Ishikawa (cell line): ENCODE measurements at regions not wholly inside any gene's neighbourhood (a gene's known extent, or its start where the extent isn't known, plus 50 kb on each side); places are given as distances from the start of the nearest gene placed in this dataset.

ENCODE experiments used
- CEBPB ChIP-seq: IDR thresholded peaks from 2 replicates; pipeline ENCODE4 v1.6.1; 2012
- CREB1 ChIP-seq: IDR thresholded peaks from 2 replicates; pipeline ENCODE4 v1.6.1; 2012; ENCODE audit warnings: low read depth
- EGR1 ChIP-seq: IDR thresholded peaks from 2 replicates; pipeline ENCODE4 v1.6.1; 2012
- EP300 ChIP-seq: IDR thresholded peaks from 2 replicates; pipeline ENCODE4 v1.6.1; 2012; ENCODE audit warnings: borderline replicate concordance
- FOXM1 ChIP-seq: IDR thresholded peaks from 2 replicates; pipeline ENCODE4 v1.6.1; 2012; ENCODE audit warnings: low read depth, borderline replicate concordance
- NFIC ChIP-seq: IDR thresholded peaks from 2 replicates; pipeline ENCODE4 v1.6.1; 2012
- RAD21 ChIP-seq: IDR thresholded peaks from 2 replicates; pipeline ENCODE4 v1.6.1; 2012; ENCODE audit warnings: low read depth
- TAF1 ChIP-seq: IDR thresholded peaks from 2 replicates; pipeline ENCODE4 v1.6.1; 2012; ENCODE audit warnings: low read depth, mild to moderate bottlenecking
- TCF12 ChIP-seq: IDR thresholded peaks from 2 replicates; pipeline ENCODE4 v1.6.1; 2012; ENCODE audit warnings: low read depth
- TEAD4 ChIP-seq: IDR thresholded peaks from 2 replicates; pipeline ENCODE4 v1.6.1; 2012
- YY1 ChIP-seq: IDR thresholded peaks from 2 replicates; pipeline ENCODE4 v1.6.1; 2012; ENCODE audit warnings: low read depth
- ZBTB7A ChIP-seq: IDR thresholded peaks from 2 replicates; pipeline ENCODE4 v1.6.1; 2012; ENCODE audit warnings: low read depth
- TF ChIP-seq, protein P1 (sequence below): IDR thresholded peaks from 2 replicates; pipeline ENCODE4 v1.6.1; 2012
- TF ChIP-seq, protein P2 (sequence below): IDR thresholded peaks from 2 replicates; pipeline ENCODE4 v1.6.1; 2012
- TF ChIP-seq, protein P3 (sequence below): IDR thresholded peaks from 2 replicates; pipeline ENCODE4 v1.6.1; 2012; ENCODE audit warnings: low read depth, mild to moderate bottlenecking

DNA sequence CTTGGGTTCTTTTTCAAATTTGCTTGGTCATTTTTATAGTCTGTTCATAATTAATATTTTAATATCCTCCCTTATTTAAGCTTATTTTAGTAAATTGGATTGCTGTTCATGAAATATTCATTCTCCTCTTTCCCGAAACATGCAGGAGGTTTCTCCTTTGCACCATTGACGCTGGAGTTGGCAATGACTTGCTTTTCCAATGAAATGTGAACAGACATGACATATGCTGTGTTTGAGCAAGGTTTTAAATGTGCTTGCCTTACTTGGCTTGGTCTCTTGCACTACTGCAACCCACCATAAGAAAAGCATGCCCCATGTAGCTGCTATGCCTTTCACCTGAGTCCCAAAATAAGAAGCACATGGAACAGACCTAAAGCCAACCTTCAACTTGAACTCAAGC, 498.0 kb upstream of the NFIA start:
- TF ChIP-seq EGR1, result no peak
- no peak for TF ChIP-seq CREB1
- TF ChIP-seq YY1, result no peak
- TF ChIP-seq CEBPB, result no peak
- TF ChIP-seq, protein P1, sequence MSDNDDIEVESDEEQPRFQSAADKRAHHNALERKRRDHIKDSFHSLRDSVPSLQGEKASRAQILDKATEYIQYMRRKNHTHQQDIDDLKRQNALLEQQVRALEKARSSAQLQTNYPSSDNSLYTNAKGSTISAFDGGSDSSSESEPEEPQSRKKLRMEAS, result no peak
- no peak for TF ChIP-seq FOXM1
- no peak for TF ChIP-seq RAD21
- TF ChIP-seq, protein P2, sequence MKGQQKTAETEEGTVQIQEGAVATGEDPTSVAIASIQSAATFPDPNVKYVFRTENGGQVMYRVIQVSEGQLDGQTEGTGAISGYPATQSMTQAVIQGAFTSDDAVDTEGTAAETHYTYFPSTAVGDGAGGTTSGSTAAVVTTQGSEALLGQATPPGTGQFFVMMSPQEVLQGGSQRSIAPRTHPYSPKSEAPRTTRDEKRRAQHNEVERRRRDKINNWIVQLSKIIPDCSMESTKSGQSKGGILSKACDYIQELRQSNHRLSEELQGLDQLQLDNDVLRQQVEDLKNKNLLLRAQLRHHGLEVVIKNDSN, result no peak
- TF ChIP-seq TEAD4, result no peak
- TF ChIP-seq, protein P3, sequence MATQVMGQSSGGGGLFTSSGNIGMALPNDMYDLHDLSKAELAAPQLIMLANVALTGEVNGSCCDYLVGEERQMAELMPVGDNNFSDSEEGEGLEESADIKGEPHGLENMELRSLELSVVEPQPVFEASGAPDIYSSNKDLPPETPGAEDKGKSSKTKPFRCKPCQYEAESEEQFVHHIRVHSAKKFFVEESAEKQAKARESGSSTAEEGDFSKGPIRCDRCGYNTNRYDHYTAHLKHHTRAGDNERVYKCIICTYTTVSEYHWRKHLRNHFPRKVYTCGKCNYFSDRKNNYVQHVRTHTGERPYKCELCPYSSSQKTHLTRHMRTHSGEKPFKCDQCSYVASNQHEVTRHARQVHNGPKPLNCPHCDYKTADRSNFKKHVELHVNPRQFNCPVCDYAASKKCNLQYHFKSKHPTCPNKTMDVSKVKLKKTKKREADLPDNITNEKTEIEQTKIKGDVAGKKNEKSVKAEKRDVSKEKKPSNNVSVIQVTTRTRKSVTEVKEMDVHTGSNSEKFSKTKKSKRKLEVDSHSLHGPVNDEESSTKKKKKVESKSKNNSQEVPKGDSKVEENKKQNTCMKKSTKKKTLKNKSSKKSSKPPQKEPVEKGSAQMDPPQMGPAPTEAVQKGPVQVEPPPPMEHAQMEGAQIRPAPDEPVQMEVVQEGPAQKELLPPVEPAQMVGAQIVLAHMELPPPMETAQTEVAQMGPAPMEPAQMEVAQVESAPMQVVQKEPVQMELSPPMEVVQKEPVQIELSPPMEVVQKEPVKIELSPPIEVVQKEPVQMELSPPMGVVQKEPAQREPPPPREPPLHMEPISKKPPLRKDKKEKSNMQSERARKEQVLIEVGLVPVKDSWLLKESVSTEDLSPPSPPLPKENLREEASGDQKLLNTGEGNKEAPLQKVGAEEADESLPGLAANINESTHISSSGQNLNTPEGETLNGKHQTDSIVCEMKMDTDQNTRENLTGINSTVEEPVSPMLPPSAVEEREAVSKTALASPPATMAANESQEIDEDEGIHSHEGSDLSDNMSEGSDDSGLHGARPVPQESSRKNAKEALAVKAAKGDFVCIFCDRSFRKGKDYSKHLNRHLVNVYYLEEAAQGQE, result no peak
- TF ChIP-seq EP300, result no peak
- no peak for TF ChIP-seq ZBTB7A
- TF ChIP-seq NFIC, result no peak
- no peak for TF ChIP-seq TCF12
- TF ChIP-seq TAF1, result no peak

DNA sequence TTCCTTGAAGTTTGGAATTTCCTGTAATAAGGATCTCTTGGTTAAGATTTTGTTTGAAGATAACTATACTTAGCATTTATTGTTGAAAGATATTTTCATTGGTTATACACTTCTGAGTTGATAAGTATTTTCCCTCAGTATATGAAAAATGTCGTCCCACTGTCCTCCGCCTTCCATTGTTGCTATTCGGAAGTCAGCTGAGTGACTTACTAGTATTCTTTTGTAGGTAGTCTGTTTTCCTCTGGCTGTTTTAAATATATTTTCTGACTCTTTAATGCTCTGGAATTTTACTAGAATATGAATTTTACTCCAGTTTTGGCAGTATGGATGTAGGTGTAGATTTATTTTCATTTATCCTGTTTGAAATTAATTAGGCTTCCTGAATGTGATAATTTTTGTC, 498.7 kb upstream of the NFIA start:
- TF ChIP-seq TAF1, result no peak
- TF ChIP-seq EGR1, result no peak
- TF ChIP-seq, protein P2, result no peak
- TF ChIP-seq TEAD4, result no peak
- no peak for TF ChIP-seq ZBTB7A
- TF ChIP-seq, protein P1, result no peak
- TF ChIP-seq EP300, result no peak
- TF ChIP-seq CEBPB, result no peak
- TF ChIP-seq, protein P3, result no peak

DNA sequence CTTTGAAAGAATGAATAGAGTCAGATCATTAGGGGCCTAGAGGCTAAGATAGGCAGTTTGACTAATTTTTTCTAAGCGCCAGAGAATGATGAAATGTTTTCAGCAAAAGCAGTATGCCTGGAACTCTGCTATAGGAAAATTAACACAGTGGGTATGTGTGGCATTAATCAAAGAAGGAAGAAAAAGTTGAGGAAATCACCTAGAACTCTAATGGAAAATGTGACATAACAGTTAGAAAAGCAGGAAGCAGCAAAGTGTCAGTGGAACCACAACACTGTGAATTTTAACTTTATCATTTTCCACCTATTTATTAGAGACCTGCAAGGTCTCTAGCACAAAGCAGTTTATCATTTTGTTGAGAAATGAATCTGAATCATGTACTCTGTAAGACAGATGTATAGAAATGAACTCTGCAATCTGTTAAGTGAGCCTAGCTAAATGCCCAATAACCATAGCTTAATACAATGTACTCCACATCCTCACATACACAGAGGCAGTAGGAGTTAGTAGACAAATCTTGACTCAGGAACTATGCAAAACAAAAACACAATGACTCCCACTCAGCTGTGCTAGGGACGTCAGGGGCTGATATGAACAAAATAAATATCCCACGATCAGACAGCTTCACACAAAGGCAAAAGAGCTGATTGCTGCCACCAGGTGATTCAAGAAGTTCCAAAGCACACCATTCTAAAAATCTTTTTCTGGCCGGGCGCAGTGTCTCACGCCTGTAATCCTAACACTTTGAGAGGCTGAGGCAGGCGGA, 500.7 kb upstream of the NFIA start:
- TF ChIP-seq RAD21, result no peak
- TF ChIP-seq, protein P2, result no peak

DNA sequence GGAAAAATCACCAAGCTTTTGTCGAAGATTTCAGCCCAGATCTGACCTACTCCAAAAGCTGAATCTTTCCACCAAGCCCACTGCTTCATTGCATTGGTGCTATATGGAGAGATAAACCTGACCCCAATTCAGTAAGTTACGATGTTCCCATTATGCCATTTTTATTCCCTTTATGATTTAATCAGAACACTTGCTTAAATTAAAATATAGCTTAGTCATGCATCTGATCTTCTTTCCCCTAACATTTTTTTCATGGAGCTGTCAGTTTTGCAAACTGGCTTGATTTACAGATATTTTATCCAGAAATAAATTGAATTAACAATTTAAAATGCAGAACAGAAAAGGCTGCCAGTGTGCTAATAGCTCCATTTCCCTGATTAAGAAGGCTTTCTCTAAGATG, 503.5 kb upstream of the C1orf87 start:
- TF ChIP-seq, protein P2, result no peak

DNA sequence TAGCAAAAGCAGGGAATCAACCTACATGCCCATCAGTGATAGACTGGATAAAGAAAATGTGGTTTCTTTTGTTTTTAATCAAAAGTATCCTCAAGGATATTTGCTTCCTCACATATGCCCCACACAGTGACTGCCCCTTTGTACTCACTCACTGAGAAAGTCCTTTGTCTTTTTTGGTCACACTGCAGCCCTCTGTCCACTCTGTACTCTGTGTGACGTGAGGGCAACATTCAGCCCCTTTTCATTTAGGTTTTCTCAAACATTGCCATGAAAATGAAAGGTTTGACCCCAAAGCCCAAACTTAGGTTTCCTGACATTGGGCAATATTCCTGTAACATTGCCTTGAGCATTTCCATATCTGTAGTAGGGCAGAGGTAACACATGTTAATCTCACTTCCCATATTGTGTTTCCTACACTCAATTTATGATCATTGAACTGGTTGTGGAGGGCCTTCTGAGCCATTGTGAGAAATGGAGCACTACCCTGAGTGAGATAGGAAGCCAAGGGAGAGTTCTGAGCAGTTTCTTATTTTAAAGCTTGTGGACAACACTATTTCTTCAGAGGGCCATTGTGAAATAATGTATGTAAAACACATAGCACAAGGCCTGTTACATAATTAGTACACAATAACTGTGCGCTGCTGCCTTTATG, 501.9 kb upstream of the C1orf87 start:
- no peak for TF ChIP-seq EGR1
- TF ChIP-seq TAF1, result no peak
- no peak for TF ChIP-seq CEBPB
- TF ChIP-seq NFIC, result no peak
- no peak for TF ChIP-seq FOXM1
- no peak for TF ChIP-seq RAD21
- TF ChIP-seq, protein P2, result no peak
- no peak for TF ChIP-seq TCF12
- TF ChIP-seq YY1, result no peak
- TF ChIP-seq, protein P3, result no peak
- TF ChIP-seq CREB1, result no peak
- TF ChIP-seq ZBTB7A, result no peak
- no peak for TF ChIP-seq TEAD4
- TF ChIP-seq, protein P1, result no peak
- no peak for TF ChIP-seq EP300
